T-helper 2 cell treated with Interferon-gamma antibody and Interleukin-4, amounts not matched to agents 5 μg/mL and 100 μg/mL, for 36 hours (primary cell): ENCODE measurements at regions not wholly inside any gene's neighbourhood (a gene's known extent, or its start where the extent isn't known, plus 50 kb on each side); places are given as distances from the start of the nearest gene placed in this dataset.

Source experiments
- DNase-seq: peaks from one replicate; pipeline ENCODE4 v3.0.0; 2021; ENCODE audit warnings: low spot score
- H3K27ac Mint-ChIP-seq: one replicate; pipeline ENCODE4 v1.8.0; 2021; ENCODE audit warnings: mild to moderate bottlenecking, mixed read lengths
- H3K27me3 Mint-ChIP-seq: one replicate; pipeline ENCODE4 v1.8.0; 2021; ENCODE audit warnings: low read depth, mixed read lengths
- H3K36me3 Mint-ChIP-seq: one replicate; pipeline ENCODE4 v1.8.0; 2021; ENCODE audit warnings: low read depth, mixed read lengths
- H3K4me1 Mint-ChIP-seq: one replicate; pipeline ENCODE4 v1.8.0; 2021; ENCODE audit warnings: low read depth, mixed read lengths
- H3K4me3 Mint-ChIP-seq: one replicate; pipeline ENCODE4 v1.8.0; 2022; ENCODE audit warnings: mild to moderate bottlenecking, moderate library complexity, mixed read lengths
- H3K9me3 Mint-ChIP-seq: one replicate; pipeline ENCODE4 v1.8.0; 2021; ENCODE audit warnings: mixed read lengths

GRCh38 chr4:137722910-137723309, 190.6 kb upstream of the PCDH18 start:
- Mint-ChIP-seq H3K4me3 (no peak overlapping the region), H3K9me3 (no peaks in the 10 kb centered on the region), H3K36me3 (no peaks in the 10 kb centered on the region), H3K27ac (no peak overlapping the region), H3K27me3 (no peaks in the 10 kb centered on the region), H3K4me1 (no peaks in the 10 kb centered on the region)
- no peak for DNase-seq

DNA sequence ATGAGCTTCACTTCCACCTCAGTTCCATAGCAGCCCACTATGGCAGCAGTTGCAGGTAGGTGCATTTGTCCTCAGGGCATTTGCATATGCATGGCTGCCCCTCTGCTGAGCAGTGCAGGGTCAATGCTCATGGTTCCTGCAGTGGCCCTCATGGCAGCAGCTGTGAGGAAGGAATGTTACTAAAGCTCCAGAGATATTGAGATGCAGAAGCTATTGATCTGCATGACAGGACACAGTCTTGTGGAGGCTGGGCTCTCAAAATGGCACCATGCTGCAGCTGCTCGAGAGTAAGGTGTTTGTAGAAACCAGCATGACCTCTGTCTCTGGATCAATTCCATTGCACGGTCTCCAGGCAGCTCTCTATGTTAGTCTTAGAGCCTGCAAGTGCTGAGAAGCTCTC, 179.2 kb upstream of the PCDH18 start:
- Mint-ChIP-seq H3K4me1 (no peaks in the 10 kb centered on the region), H3K27ac (no peak overlapping the region), H3K36me3 (no peaks in the 10 kb centered on the region), H3K4me3 (no peak overlapping the region), H3K27me3 (no peaks in the 10 kb centered on the region), H3K9me3 (no peaks in the 10 kb centered on the region)
- DNase-seq: no peak

DNA sequence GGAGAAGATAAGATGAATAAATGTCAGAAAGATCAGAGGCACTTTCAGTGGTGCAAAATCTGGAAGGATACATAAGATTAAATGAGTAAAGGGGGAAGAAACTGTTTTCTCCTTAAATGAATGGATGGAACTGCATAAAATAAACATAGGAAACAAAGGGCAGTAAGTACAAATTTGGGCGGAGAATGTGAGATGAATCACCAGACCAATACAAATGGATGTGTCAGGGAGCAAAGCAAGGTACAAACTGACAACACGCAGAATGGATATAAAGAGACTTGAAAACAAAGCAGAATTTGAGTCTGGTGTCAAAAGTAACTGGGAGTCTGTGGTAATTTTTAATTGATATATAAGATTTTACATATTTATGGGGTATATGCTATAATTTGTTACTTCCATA, 175.3 kb upstream of the PCDH18 start:
- Mint-ChIP-seq H3K9me3 (no peaks in the 10 kb centered on the region), H3K27me3 (no peaks in the 10 kb centered on the region), H3K36me3 (no peaks in the 10 kb centered on the region), H3K4me1 (no peaks in the 10 kb centered on the region), H3K4me3 (no peak overlapping the region), H3K27ac (no peak overlapping the region)
- no peak for DNase-seq

GRCh38 chr4:137707102-137707620, 174.9 kb upstream of the PCDH18 start:
- Mint-ChIP-seq H3K27ac (no peak overlapping the region), H3K27me3 (no peaks in the 10 kb centered on the region), H3K36me3 (no peaks in the 10 kb centered on the region), H3K9me3 (no peaks in the 10 kb centered on the region), H3K4me3 (no peak overlapping the region), H3K4me1 (no peaks in the 10 kb centered on the region)
- no peak for DNase-seq

- Mint-ChIP-seq H3K4me3 (no peak overlapping the region), H3K27me3 (no peaks in the 10 kb centered on the region), H3K36me3 (no peaks in the 10 kb centered on the region), H3K9me3 (peaks cover 3% of the 10 kb centered on the region), H3K4me1 (no peaks in the 10 kb centered on the region), H3K27ac (no peak overlapping the region)
- DNase-seq: no peak
These were observed 173.0 kb upstream of the PCDH18 start for GRCh38 chr4:137705171-137705783.

DNA sequence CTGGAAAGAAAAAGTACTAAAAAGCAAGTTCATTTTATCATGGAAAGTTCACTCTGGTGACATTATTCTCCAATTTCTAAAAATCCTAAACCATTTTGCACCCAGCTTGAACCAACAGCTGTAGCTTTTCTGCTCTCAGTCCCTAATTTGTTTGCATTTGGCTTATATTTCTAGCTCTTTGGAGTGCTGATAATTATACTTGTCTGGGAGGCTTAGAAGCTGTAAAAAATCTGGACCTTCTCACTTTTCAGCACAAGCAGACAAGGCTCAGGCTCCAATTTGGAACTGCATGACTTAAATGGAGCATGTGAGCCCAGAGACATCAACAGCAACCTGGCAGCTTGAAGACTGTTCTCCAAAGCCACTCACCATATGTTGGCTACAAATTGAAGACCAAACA, 170.9 kb upstream of the PCDH18 start:
- no peaks in the 10 kb centered on the region for H3K27me3 Mint-ChIP-seq
- no peak overlapping the region for H3K27ac Mint-ChIP-seq
- H3K36me3 Mint-ChIP-seq: no peaks in the 10 kb centered on the region
- H3K4me3 Mint-ChIP-seq: no peak overlapping the region
- H3K9me3 Mint-ChIP-seq: peaks cover 8% of the 10 kb centered on the region
- H3K4me1 Mint-ChIP-seq: no peaks in the 10 kb centered on the region
- DNase-seq: no peak

DNA sequence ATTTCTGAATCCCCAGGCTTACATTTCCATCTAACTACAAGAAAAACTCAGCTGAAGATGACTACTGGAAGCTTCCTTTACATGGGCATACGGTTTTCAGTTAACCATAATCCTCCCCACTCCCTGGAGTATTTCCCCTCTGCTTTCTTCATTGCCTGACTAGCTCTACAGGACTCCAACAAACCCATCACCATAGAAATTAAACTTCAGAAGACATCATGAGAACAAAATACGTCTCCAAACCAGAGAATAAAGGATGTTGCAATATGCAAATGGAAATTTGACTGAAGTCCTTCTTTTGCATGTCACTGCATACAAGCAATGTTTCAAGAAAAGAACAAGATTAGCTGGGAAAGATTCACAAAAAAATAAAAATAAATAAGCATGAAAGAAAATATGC, 170.2 kb upstream of the PCDH18 start:
- Mint-ChIP-seq H3K27me3 (no peaks in the 10 kb centered on the region), H3K27ac (no peak overlapping the region), H3K9me3 (peaks cover 11% of the 10 kb centered on the region), H3K4me3 (no peak overlapping the region), H3K4me1 (no peaks in the 10 kb centered on the region), H3K36me3 (no peaks in the 10 kb centered on the region)
- DNase-seq: no peak

DNA sequence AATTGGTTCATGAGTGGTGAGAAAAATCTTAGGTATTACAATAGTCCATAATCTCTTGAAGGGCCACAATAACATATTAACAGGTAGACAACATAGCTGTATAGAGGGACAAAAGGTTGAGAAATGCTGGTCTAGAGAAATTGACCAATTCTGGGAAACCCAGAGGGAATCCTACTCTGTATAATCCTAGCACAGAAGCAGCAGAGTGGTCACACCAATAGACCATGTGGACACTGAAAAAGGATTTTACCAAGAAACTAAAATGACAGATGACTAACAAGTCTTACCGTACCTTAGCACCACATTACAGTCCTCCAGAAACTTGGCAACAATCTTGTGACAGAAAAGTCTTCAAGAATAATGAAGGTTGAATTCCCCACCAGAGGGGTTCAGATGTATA, 169.1 kb upstream of the PCDH18 start:
- H3K27me3 Mint-ChIP-seq: no peaks in the 10 kb centered on the region
- H3K4me3 Mint-ChIP-seq: no peak overlapping the region
- no peak overlapping the region for H3K27ac Mint-ChIP-seq
- H3K9me3 Mint-ChIP-seq: peaks cover 11% of the 10 kb centered on the region
- H3K36me3 Mint-ChIP-seq: no peaks in the 10 kb centered on the region
- no peaks in the 10 kb centered on the region for H3K4me1 Mint-ChIP-seq
- no peak for DNase-seq

- DNase-seq: no peak
- Mint-ChIP-seq H3K4me3 (no peak overlapping the region), H3K4me1 (no peaks in the 10 kb centered on the region), H3K27ac (no peak overlapping the region), H3K36me3 (no peaks in the 10 kb centered on the region), H3K9me3 (peaks cover 11% of the 10 kb centered on the region), H3K27me3 (no peaks in the 10 kb centered on the region)
These were observed 168.5 kb upstream of the PCDH18 start for GRCh38 chr4:137700751-137701150.

DNA sequence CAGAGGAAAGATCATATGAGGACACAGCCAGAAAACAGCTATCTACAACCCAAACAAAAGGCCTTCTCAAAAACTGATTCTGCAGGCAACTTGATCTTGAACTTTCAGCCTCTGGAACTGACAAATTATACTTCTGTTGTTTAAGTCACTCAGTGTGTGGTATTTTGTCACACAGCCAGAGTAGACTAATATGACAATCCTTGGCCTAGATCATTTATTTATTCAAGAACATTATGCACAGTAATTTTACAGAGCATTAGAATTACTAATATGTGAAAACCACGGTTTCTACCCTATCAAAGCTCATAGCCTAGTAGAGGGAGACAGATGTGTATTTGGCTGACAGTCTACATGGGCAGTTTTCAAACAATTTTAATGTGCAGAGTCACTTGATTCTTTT, 167.8 kb upstream of the PCDH18 start:
- Mint-ChIP-seq H3K36me3 (no peaks in the 10 kb centered on the region), H3K4me3 (no peak overlapping the region), H3K9me3 (peaks cover 11% of the 10 kb centered on the region), H3K27ac (no peak overlapping the region), H3K27me3 (no peaks in the 10 kb centered on the region), H3K4me1 (no peaks in the 10 kb centered on the region)
- no peak for DNase-seq

DNA sequence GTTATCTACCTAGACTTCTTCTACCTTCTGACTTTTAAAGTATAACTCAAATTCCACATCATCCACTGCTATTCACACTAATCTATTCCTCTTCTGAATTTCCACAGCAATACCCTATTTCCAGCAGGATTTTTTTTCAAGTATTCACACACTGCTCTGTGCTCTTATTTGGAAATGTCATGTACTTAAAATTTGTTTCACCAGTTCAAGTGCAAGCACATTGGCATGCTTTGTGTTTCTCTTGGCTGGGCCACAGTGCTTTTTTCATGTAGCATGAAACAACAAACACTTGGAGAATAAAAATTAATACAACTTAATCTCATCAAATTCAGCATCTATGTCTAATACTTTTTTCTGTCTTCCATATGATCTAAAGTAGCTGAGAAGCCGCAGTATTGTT, 161.8 kb upstream of the PCDH18 start:
- Mint-ChIP-seq H3K9me3 (peaks cover 8% of the 10 kb centered on the region), H3K27ac (no peak overlapping the region), H3K4me1 (no peaks in the 10 kb centered on the region), H3K4me3 (no peak overlapping the region), H3K27me3 (no peaks in the 10 kb centered on the region), H3K36me3 (no peaks in the 10 kb centered on the region)
- no peak for DNase-seq

DNA sequence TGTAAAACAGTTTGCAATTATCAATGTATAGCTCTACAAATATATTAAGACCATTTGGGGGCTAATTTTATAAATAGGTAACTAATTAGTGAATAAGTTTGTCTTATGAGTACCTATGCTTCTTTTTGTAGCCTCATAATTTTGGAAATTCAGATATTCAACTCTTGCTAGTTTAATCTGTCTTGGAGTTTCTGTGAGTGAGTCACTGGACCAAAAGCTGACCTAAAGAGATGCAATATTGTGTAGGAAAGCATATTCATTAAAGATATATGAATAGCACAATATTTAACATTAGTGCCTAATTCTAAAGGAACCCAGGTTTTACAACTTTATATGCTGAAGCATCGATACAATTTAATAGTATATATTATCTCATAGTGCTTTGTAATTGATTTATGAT, 161.3 kb upstream of the PCDH18 start:
- Mint-ChIP-seq H3K36me3 (no peaks in the 10 kb centered on the region), H3K4me3 (no peak overlapping the region)
- DNase-seq: no peak

GRCh38 chr4:137692205-137692604, 159.9 kb upstream of the PCDH18 start:
- no peak overlapping the region for H3K4me3 Mint-ChIP-seq
- H3K27me3 Mint-ChIP-seq: no peaks in the 10 kb centered on the region
- no peaks in the 10 kb centered on the region for H3K36me3 Mint-ChIP-seq
- H3K4me1 Mint-ChIP-seq: no peaks in the 10 kb centered on the region
- no peaks in the 10 kb centered on the region for H3K9me3 Mint-ChIP-seq
- no peak for DNase-seq
- H3K27ac Mint-ChIP-seq: no peak overlapping the region

More for the DNA sequence above, 161.3 kb upstream of the PCDH18 start:
- no peak overlapping the region for H3K27ac Mint-ChIP-seq
- H3K9me3 Mint-ChIP-seq: peaks cover 7% of the 10 kb centered on the region
- no peaks in the 10 kb centered on the region for H3K27me3 Mint-ChIP-seq
- no peaks in the 10 kb centered on the region for H3K4me1 Mint-ChIP-seq

GRCh38 chr4:137688651-137689050, 156.4 kb upstream of the PCDH18 start:
- no peak for DNase-seq
- H3K4me3 Mint-ChIP-seq: no peak overlapping the region
- no peaks in the 10 kb centered on the region for H3K36me3 Mint-ChIP-seq
- H3K4me1 Mint-ChIP-seq: no peaks in the 10 kb centered on the region
- H3K27me3 Mint-ChIP-seq: no peaks in the 10 kb centered on the region
- H3K27ac Mint-ChIP-seq: no peak overlapping the region
- no peaks in the 10 kb centered on the region for H3K9me3 Mint-ChIP-seq

DNA sequence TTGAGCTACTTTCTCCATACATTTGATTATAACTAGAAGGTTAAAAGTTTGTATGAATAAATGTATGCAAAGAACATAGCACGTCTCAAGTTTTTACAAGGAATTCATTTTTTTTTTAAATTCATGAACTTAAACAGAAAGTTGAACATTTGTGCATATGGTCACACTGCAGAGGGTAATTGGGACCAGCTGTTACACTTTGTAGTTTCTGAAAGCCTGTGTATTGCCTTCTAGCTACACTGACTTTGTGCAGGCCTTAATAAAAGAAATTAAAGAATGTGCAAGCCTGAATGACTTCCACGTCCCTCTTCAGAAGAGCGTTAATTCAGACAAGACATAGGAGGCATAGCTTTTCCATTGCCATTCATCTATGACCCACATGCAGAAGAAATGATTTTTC, 153.1 kb upstream of the PCDH18 start:
- no peak for DNase-seq
- no peaks in the 10 kb centered on the region for H3K27me3 Mint-ChIP-seq
- no peak overlapping the region for H3K4me3 Mint-ChIP-seq
- H3K9me3 Mint-ChIP-seq: no peaks in the 10 kb centered on the region
- H3K4me1 Mint-ChIP-seq: no peaks in the 10 kb centered on the region
- H3K27ac Mint-ChIP-seq: no peak overlapping the region
- no peaks in the 10 kb centered on the region for H3K36me3 Mint-ChIP-seq
